ENCODE measurements at regions not wholly inside any gene's neighbourhood (a gene's known extent, or its start where the extent isn't known, plus 50 kb on each side); places are given as distances from the start of the nearest gene placed in this dataset.
"Not testable (repeated sequence)": the region's sequence is repeated elsewhere in the genome, so short reads cannot be mapped to it uniquely, and the experiment has no call there.

DNA sequence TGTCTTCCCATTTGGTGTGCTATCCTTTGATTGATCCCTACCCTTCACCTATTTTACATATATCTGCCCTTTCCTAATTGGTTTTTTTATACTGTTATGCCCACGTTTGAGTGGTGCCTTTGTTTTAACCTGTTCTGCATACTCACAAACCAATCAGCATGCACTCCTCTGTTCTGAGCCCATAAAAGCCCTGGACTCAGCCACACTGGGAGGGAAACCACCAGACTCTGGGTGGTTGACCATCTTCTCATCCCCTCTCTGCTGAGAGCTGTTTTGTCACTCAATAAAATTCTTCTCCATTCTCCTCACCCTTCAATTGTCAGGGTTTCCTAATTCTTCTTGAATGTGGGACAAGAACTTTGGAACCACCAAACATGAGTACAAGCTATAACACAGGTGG lies 989.8 kb downstream of the ADGRL2 start:
- no peak for DNase-seq

- no peak for DNase-seq
These were observed 987.9 kb downstream of the ADGRL2 start for GRCh38 chr1:82788660-82789059.

- DNase-seq = no peak
These were observed 987.3 kb downstream of the ADGRL2 start for GRCh38 chr1:82788038-82788437.

- no peak for DNase-seq
These were observed 986.1 kb downstream of the ADGRL2 start for GRCh38 chr1:82786883-82787282.

DNA sequence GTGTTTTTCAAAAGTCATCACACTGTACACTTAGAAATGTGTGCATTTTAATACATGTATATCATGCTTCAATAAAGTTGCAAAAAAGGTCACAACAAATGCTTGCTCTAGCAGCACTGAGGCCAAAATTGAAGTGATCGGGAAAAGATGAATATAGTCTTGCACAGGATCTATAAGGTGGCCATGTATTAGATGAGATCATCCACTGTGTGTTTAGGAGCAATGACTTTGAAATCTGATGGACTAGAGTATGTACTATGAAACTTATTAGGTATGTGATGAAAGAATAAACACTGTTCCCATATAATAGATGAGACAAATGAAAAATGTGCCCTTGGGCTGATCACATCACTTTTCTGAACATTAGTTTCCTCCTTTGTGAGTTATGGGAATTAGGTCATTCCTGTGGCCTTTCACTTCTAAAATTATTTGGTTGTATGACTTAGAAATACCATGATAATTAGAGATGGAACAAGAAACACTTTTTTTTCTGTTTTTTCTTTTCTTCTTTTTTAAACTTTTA lies 984.6 kb downstream of the ADGRL2 start:
- no peak for DNase-seq

- no peak for DNase-seq
These were observed 982.3 kb downstream of the ADGRL2 start for GRCh38 chr1:82783044-82783443.

- DNase-seq = no peak
These were observed 981.9 kb downstream of the ADGRL2 start for GRCh38 chr1:82782599-82782998.

DNA sequence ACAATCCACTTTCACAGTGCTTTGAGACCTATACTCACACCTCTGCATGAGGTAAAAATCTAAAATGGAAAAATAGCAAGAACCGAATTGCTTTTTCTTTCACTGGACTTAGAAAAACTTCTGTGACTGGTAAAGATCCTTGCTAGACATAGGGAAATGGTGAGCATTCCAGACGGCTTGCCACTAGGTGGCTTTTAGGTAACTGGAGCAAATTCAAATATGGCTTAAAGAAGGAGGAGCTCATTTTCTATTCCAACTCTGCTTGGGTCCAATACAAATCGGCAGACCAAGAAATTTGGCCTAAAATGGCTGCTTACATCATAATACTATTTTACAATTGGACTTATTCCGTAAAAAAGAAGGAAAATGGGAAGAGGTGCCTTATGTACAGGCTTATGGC lies 977.9 kb downstream of the ADGRL2 start:
- DNase-seq = no peak

DNA sequence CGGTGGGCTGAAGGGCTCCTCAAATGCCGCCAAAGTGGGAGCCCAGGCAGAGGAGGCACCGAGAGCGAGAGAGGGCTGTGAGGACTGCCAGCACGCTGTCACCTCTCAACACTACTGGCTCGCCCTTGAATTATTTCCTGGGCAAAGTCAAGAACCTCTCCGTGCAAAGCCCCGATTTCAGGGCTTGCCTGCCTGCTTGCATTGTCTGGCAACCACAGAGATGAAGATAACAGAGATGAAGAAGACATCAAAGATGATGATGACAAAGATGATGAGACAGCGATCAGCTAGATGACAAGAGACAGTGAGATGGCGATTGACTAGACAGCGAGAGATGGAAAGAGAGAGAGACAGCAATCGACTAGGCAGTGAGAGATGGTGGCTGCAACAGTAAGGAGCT lies 976.5 kb downstream of the ADGRL2 start:
- DNase-seq = no peak

DNA sequence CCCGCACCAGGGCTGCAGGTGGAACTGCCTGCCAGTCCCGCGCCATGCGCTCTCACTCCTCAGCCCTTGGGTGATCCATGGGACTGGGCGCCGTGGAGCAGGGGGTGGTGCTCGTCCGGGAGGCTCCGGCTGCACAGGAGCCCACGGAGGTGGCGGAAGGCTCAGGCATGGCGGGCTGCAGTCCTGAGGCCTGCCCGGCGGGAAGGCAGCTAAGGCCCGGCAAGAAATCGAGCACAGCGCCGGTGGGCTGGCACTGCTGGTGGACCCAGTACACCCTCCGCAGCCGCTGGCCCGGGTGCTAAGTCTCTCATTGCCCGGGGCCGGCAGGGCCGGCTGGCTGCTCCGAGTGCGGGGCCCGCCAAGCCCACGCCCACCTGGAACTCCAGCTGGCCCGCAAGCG lies 976.0 kb downstream of the ADGRL2 start:
- DNase-seq = not testable (repeated sequence)

DNA sequence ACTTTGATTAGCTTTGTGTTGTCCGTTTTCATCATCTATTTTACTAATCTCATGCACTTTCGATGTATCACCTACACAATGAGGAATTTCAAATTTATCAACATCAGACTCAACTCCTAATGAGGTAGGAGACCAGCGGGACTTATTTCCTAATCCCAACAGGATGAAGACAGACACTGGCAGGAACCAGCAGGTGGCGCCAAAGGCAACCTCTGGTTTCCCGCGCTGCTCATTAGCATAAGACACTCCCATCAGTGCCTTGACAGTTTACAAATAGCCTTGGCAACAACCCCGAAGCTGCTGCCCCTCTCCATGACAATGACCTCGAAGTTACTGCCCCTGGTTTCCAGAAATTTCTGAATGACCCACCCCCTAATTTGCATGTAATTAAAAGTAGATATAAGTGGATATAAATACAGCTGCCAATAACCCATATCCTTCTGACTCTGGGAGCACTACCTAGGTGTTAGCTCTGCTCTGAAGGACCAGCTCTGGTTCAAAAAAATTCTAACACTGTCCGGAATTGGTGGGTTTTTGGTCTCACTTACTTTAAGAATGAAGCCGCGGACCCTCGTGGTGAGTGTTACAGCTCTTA lies 974.8 kb downstream of the ADGRL2 start:
- no peak for DNase-seq

DNA sequence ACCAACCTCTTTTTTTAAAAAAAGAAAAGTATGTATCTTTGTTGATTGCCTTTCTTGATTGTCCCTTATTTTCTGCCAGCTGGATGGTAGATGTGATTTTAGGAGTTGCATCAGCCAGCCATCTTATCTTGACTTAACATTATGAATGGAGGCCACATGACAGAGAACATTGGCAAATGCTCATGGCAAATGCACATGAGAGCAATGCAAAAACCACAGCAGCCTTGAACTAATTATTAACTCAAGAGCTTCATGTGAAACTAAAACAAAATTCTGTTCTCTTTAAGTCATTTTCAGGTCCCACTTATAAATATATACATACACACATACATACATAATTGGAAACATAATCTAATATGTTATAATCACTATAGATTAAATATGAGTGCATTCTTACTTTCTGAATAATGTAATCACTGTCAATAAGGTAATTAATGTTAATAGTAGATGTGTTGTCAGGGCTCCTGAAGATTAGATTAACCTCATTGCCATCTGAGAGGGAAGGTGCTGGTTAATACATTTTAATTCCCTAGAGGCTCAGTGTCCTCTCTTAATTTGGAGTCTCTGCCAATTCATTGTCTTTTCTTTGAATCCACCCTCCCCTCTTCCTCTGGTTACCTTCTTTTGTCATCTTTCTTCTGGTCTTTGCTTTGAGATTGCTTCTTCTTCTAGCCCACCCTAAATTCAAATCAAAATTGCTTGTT lies 962.2 kb downstream of the ADGRL2 start:
- DNase-seq = no peak

GRCh38 chr1:82759035-82759434 lies 958.3 kb downstream of the ADGRL2 start:
- DNase-seq = no peak

DNA sequence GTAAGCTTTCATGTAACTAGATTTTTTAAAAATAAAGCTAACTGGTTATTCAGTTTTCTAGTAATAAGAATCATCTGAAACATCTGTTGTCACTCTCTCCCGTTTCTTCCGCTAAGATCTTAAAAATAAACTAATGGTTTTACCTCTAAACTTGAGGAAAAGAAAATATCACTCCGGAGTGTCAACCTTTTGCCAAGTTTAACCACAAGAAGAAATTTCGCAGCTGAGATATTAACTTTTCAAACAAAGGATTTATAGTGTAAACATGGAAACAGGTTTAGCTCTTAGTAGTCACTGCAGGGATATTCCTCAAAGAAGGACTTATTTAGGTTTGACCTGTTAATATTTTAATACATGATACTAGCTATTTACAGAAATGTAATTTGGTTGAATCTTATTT lies 954.9 kb downstream of the ADGRL2 start:
- no peak for DNase-seq

GRCh38 chr1:82755191-82755590 lies 954.5 kb downstream of the ADGRL2 start:
- DNase-seq = no peak

DNA sequence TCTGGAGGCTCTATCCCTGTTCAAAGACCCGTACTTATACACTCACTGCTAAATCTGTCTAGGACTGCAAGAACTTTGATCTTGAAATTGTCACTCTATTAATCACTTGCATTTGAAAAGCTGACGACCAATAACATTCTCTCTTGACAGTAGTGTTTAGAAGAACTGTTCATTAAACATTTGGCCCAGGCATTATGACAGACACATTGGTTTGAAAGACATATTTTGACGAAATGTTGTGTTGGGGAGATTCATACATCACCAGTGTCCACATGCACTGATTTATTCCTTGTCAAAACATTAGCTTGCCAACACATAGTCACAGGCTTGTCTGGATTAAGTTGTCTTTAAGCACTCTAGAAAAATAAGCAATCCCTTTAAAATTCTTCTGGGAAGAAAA lies 951.3 kb downstream of the ADGRL2 start:
- no peak for DNase-seq

GRCh38 chr1:82733645-82734044 lies 932.9 kb downstream of the ADGRL2 start:
- no peak for DNase-seq

GRCh38 chr1:82731216-82731615 lies 930.5 kb downstream of the ADGRL2 start:
- DNase-seq = no peak

- DNase-seq = no peak
These were observed 927.5 kb downstream of the ADGRL2 start for GRCh38 chr1:82728206-82728605.

GRCh38 chr1:82724246-82724645 lies 923.5 kb downstream of the ADGRL2 start:
- no peak for DNase-seq

DNA sequence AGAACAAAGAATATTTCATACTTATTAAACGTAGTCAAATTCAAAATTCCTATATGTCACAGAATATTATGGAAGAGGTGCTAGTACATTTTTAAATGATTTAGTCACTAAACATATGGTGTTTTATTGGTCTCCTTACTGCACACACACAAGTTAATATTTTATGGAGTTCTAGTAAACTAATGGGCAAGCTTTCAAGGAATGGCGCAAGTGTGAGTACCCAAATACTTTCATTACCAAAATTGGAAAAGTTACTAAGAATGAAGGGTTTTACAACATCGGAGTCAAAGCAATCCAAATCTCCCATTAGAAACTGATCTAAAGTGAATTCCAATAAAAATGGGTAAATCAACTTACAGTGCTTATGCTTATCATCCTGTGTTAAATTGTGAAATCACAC lies 921.9 kb downstream of the ADGRL2 start:
- no peak for DNase-seq

GRCh38 chr1:82721702-82722101 lies 921.0 kb downstream of the ADGRL2 start:
- DNase-seq = no peak

DNA sequence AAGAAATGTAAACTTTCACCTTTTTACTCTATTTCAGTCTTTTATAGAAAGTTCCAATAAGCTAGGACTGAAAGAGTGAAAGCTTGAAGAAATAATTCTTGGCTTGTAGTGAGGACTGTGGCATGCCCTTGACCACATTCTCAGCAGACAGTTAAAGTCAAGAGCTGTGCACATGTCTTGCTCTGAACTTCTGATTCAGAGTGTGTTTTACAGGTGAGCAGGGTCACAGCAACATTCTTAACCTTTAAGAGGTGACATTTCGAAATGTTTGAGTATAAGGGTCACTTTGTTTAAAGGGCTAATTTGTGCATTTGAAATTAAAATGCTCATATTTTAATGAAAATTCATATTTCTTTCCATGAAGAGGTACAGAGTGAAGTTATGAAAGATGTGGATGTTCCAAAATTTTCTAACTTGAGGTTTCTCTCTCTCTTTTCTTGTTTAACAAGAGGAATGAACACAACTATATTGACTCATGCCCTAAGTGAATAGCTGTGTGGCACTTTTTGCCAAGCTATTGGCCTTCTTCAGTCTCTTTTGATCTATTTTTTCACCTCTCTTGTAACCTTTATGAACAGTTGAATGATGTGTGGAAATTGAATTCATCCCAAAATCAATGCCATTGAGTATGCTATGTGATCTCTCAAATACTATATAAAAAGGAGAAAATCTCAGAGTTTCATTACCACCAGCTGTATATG lies 918.1 kb downstream of the ADGRL2 start:
- no peak for DNase-seq

DNA sequence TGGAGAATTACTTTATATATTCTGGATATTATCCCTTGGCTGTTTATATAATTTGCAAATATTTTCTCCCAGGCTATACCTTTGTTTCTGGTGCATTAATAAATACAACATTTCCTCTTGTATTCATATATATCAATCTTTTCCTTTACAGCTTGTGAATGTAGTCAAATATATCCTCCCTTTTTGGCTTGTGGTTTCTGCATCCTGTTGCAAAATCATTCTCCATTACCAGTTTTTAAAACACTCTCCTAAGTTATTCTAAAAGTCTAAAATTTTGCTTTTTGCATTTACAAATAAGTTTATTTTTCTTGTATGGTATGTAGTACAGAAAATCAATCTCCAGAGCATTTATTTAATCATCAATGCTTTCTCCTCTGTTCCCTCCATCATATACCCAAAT lies 909.4 kb downstream of the ADGRL2 start:
- no peak for DNase-seq

All from NCI-H1930 (cell line).